ENCODE measurements at regions not wholly inside any gene's neighbourhood (a gene's known extent, or its start where the extent isn't known, plus 50 kb on each side); places are given as distances from the start of the nearest gene placed in this dataset.

- no peak overlapping the region for H3K27ac ChIP-seq (ENCODE audit: low read depth, low read length, poor library complexity, severe bottlenecking)
- no peaks in the 10 kb centered on the region for H3K4me1 ChIP-seq (ENCODE audit: insufficient read depth, low read length, severe bottlenecking)
- no peak overlapping the region for H3K9ac ChIP-seq (ENCODE audit: low read length)
- no peaks in the 10 kb centered on the region for H3K27me3 ChIP-seq (ENCODE audit: insufficient read depth, low read length)
- H3K4me2 ChIP-seq (ENCODE audit: low read length) = no peak overlapping the region
- TF ChIP-seq CTCF (IDR thresholded peaks at IDR 0.05; ENCODE audit: low read length) (no peak), EZH2 (IDR thresholded peaks at IDR 0.05; ENCODE audit: borderline replicate concordance, low read length) (no peak)
- no peaks in the 10 kb centered on the region for H3K9me2 ChIP-seq (ENCODE audit: low read depth, low read length)
- no peak overlapping the region for H2AFZ ChIP-seq (ENCODE audit: low read length)
- H4K20me1 ChIP-seq (ENCODE audit: insufficient read depth, low read length) = no peaks in the 10 kb centered on the region
- H3K79me2 ChIP-seq (ENCODE audit: insufficient read depth, low read length) = no peaks in the 10 kb centered on the region
- no peak overlapping the region for H3K4me3 ChIP-seq (ENCODE audit: low read depth, low read length, poor library complexity, severe bottlenecking)
- no peaks in the 10 kb centered on the region for H3F3A ChIP-seq (ENCODE audit: insufficient read depth, low read length)
- no peaks in the 10 kb centered on the region for H3K9me3 ChIP-seq (ENCODE audit: low read length)
- H3K36me3 ChIP-seq (ENCODE audit: insufficient read depth, low read length) = no peaks in the 10 kb centered on the region
Observed at GRCh38 chr17:70369391-70369790, 200.1 kb downstream of the KCNJ2 start.

- Histone ChIP-seq H3K4me2 (ENCODE audit: low read length) (no peak overlapping the region), H3K79me2 (ENCODE audit: insufficient read depth, low read length) (no peaks in the 10 kb centered on the region), H3K9me2 (ENCODE audit: low read depth, low read length) (no peaks in the 10 kb centered on the region), H3K27ac (ENCODE audit: low read depth, low read length, poor library complexity, severe bottlenecking) (no peak overlapping the region), H3K9ac (ENCODE audit: low read length) (no peak overlapping the region), H3K9me3 (ENCODE audit: low read length) (no peaks in the 10 kb centered on the region), H3F3A (ENCODE audit: insufficient read depth, low read length) (no peaks in the 10 kb centered on the region), H3K27me3 (ENCODE audit: insufficient read depth, low read length) (no peaks in the 10 kb centered on the region), H4K20me1 (ENCODE audit: insufficient read depth, low read length) (no peaks in the 10 kb centered on the region), H3K36me3 (ENCODE audit: insufficient read depth, low read length) (no peaks in the 10 kb centered on the region), H2AFZ (ENCODE audit: low read length) (no peak overlapping the region), H3K4me1 (ENCODE audit: insufficient read depth, low read length, severe bottlenecking) (no peaks in the 10 kb centered on the region), H3K4me3 (ENCODE audit: low read depth, low read length, poor library complexity, severe bottlenecking) (no peak overlapping the region)
- TF ChIP-seq CTCF (IDR thresholded peaks at IDR 0.05; ENCODE audit: low read length) = no peak
- TF ChIP-seq EZH2 (IDR thresholded peaks at IDR 0.05; ENCODE audit: borderline replicate concordance, low read length) = no peak
Observed at GRCh38 chr17:70370816-70371215, 201.5 kb downstream of the KCNJ2 start.

GRCh38 chr17:70373369-70373768, 204.0 kb downstream of the KCNJ2 start:
- Histone ChIP-seq H3K79me2 (ENCODE audit: insufficient read depth, low read length) (no peaks in the 10 kb centered on the region), H3K4me1 (ENCODE audit: insufficient read depth, low read length, severe bottlenecking) (no peaks in the 10 kb centered on the region), H4K20me1 (ENCODE audit: insufficient read depth, low read length) (no peaks in the 10 kb centered on the region), H3F3A (ENCODE audit: insufficient read depth, low read length) (no peaks in the 10 kb centered on the region), H3K4me2 (ENCODE audit: low read length) (no peak overlapping the region), H3K27me3 (ENCODE audit: insufficient read depth, low read length) (no peaks in the 10 kb centered on the region), H3K36me3 (ENCODE audit: insufficient read depth, low read length) (no peaks in the 10 kb centered on the region), H3K9me2 (ENCODE audit: low read depth, low read length) (no peaks in the 10 kb centered on the region), H3K9me3 (ENCODE audit: low read length) (no peaks in the 10 kb centered on the region), H3K4me3 (ENCODE audit: low read depth, low read length, poor library complexity, severe bottlenecking) (no peak overlapping the region), H2AFZ (ENCODE audit: low read length) (no peak overlapping the region), H3K27ac (ENCODE audit: low read depth, low read length, poor library complexity, severe bottlenecking) (no peak overlapping the region), H3K9ac (ENCODE audit: low read length) (no peak overlapping the region)
- TF ChIP-seq EZH2 (IDR thresholded peaks at IDR 0.05; ENCODE audit: borderline replicate concordance, low read length) = no peak
- no peak for TF ChIP-seq CTCF (IDR thresholded peaks at IDR 0.05; ENCODE audit: low read length)

All from OCI-LY1 (cell line).